Fibroblast of upper back skin (primary cell): ENCODE measurements at regions not wholly inside any gene's neighbourhood (a gene's known extent, or its start where the extent isn't known, plus 50 kb on each side); places are given as distances from the start of the nearest gene placed in this dataset.

Source experiments
- DNase-seq: peaks from one replicate; pipeline ENCODE4 v3.0.0-alpha.2; 2013

- DNase-seq = no peak
Observed at GRCh38 chr14:96729889-96730288, 67.3 kb upstream of the VRK1 start.

GRCh38 chr14:96730386-96730785 lies 66.8 kb upstream of the VRK1 start:
- no peak for DNase-seq

GRCh38 chr14:96734076-96734622 lies 63.0 kb upstream of the VRK1 start:
- no peak for DNase-seq

GRCh38 chr14:96735526-96735925 lies 61.7 kb upstream of the VRK1 start:
- no peak for DNase-seq

- DNase-seq = no peak
Observed at GRCh38 chr14:96736439-96736838, 60.7 kb upstream of the VRK1 start.

GRCh38 chr14:96737881-96738280 lies 59.3 kb upstream of the VRK1 start:
- DNase-seq = no peak

- no peak for DNase-seq
Observed at GRCh38 chr14:96739200-96739910, 57.8 kb upstream of the VRK1 start.

GRCh38 chr14:96741151-96741977 lies 55.8 kb upstream of the VRK1 start:
- peak; percentile 30 for DNase-seq

GRCh38 chr14:96744262-96744661 lies 52.9 kb upstream of the VRK1 start:
- no peak for DNase-seq

GRCh38 chr14:96745500-96746051 lies 51.6 kb upstream of the VRK1 start:
- no peak for DNase-seq

GRCh38 chr14:96746101-96746500 lies 51.1 kb upstream of the VRK1 start:
- DNase-seq = no peak

- DNase-seq = no peak
Observed at GRCh38 chr14:96747006-96747405, 50.2 kb upstream of the VRK1 start.
